HUES6 (cell line): ENCODE measurements at regions not wholly inside any gene's neighbourhood (a gene's known extent, or its start where the extent isn't known, plus 50 kb on each side); places are given as distances from the start of the nearest gene placed in this dataset.

ENCODE experiments used
- H3K27ac ChIP-seq: 2 replicates; pipeline ENCODE4 v1.7.0; 2013; ENCODE audit warnings: low read depth, mild to moderate bottlenecking, low read length, inconsistent platforms
- H3K27me3 ChIP-seq: 2 replicates; pipeline ENCODE4 v1.6.1; 2013; ENCODE audit warnings: low read length; ENCODE audit not compliant: control insufficient read depth, insufficient read depth
- H3K36me3 ChIP-seq: 2 replicates; pipeline ENCODE4 v1.6.1; 2013; ENCODE audit warnings: low read length; ENCODE audit not compliant: control insufficient read depth, insufficient read depth
- H3K4me1 ChIP-seq: 2 replicates; pipeline ENCODE4 v1.6.1; 2013; ENCODE audit warnings: low read length; ENCODE audit not compliant: control insufficient read depth, insufficient read depth
- H3K4me3 ChIP-seq: 2 replicates; pipeline ENCODE4 v1.5.1; 2013; ENCODE audit warnings: low read depth, low read length
- H3K9ac ChIP-seq: one replicate; pipeline ENCODE4 v1.6.1; 2013; ENCODE audit warnings: mild to moderate bottlenecking, low read length
- H3K9me3 ChIP-seq: 2 replicates; pipeline ENCODE4 v1.6.1; 2013; ENCODE audit warnings: low read depth, low read length; ENCODE audit not compliant: control insufficient read depth, insufficient read depth

GRCh38 chr2:149920389-149920788 is 332.8 kb upstream of the MMADHC start:
- H3K36me3 ChIP-seq = no peaks in the 10 kb centered on the region
- H3K9me3 ChIP-seq = no peaks in the 10 kb centered on the region
- no peak overlapping the region for H3K4me3 ChIP-seq
- H3K4me1 ChIP-seq = no peaks in the 10 kb centered on the region
- no peaks in the 10 kb centered on the region for H3K27me3 ChIP-seq
- H3K27ac ChIP-seq = no peak overlapping the region
- H3K9ac ChIP-seq = no peak overlapping the region

GRCh38 chr2:149915151-149915550 is 327.6 kb upstream of the MMADHC start:
- Histone ChIP-seq H3K9me3 (no peaks in the 10 kb centered on the region), H3K36me3 (no peaks in the 10 kb centered on the region)

GRCh38 chr2:149908726-149909683 is 321.4 kb upstream of the MMADHC start:
- H3K4me1 ChIP-seq = no peaks in the 10 kb centered on the region; the same call in 1 of the 2 replicates
- H3K27me3 ChIP-seq = no peaks in the 10 kb centered on the region
- no peaks in the 10 kb centered on the region for H3K9me3 ChIP-seq
- H3K9ac ChIP-seq = no peak overlapping the region
- H3K4me3 ChIP-seq = no peak overlapping the region
- H3K27ac ChIP-seq = no peak overlapping the region
- H3K36me3 ChIP-seq = no peaks in the 10 kb centered on the region

More at GRCh38 chr2:149915151-149915550, 327.6 kb upstream of the MMADHC start:
- no peaks in the 10 kb centered on the region for H3K27me3 ChIP-seq
- H3K4me3 ChIP-seq = no peak overlapping the region
- H3K9ac ChIP-seq = no peak overlapping the region
- H3K27ac ChIP-seq = no peak overlapping the region
- no peaks in the 10 kb centered on the region for H3K4me1 ChIP-seq

- no peaks in the 10 kb centered on the region for H3K9me3 ChIP-seq
- no peaks in the 10 kb centered on the region for H3K27me3 ChIP-seq
- H3K36me3 ChIP-seq = no peaks in the 10 kb centered on the region
- no peaks in the 10 kb centered on the region; the same call in 1 of the 2 replicates for H3K4me1 ChIP-seq
- no peak overlapping the region for H3K27ac ChIP-seq
- no peak overlapping the region for H3K9ac ChIP-seq
- H3K4me3 ChIP-seq = no peak overlapping the region
These were observed 319.3 kb upstream of the MMADHC start for GRCh38 chr2:149906886-149907285.

GRCh38 chr2:149904352-149905175 is 317.0 kb upstream of the MMADHC start:
- Histone ChIP-seq H3K36me3 (no peaks in the 10 kb centered on the region), H3K27ac (no peak overlapping the region), H3K4me1 (peaks cover 5% of the 10 kb centered on the region), H3K9ac (no peak overlapping the region), H3K9me3 (no peaks in the 10 kb centered on the region), H3K27me3 (no peaks in the 10 kb centered on the region), H3K4me3 (no peak overlapping the region)

- Histone ChIP-seq H3K4me3 (no peak overlapping the region), H3K27me3 (no peaks in the 10 kb centered on the region), H3K4me1 (peaks cover 10% of the 10 kb centered on the region), H3K27ac (no peak overlapping the region), H3K9me3 (no peaks in the 10 kb centered on the region), H3K9ac (no peak overlapping the region), H3K36me3 (no peaks in the 10 kb centered on the region)
These were observed 316.1 kb upstream of the MMADHC start for GRCh38 chr2:149903626-149904025.

- Histone ChIP-seq H3K27me3 (no peaks in the 10 kb centered on the region), H3K27ac (no peak overlapping the region), H3K4me1 (peaks cover 10% of the 10 kb centered on the region)
These were observed 314.5 kb upstream of the MMADHC start for GRCh38 chr2:149902081-149902480.

GRCh38 chr2:149901231-149901859 is 313.8 kb upstream of the MMADHC start:
- H3K4me1 ChIP-seq = peaks cover 10% of the 10 kb centered on the region
- no peaks in the 10 kb centered on the region for H3K9me3 ChIP-seq
- no peaks in the 10 kb centered on the region for H3K36me3 ChIP-seq
- no peak overlapping the region for H3K9ac ChIP-seq
- no peak overlapping the region for H3K4me3 ChIP-seq
- no peaks in the 10 kb centered on the region for H3K27me3 ChIP-seq
- no peak overlapping the region for H3K27ac ChIP-seq

More at GRCh38 chr2:149902081-149902480, 314.5 kb upstream of the MMADHC start:
- H3K9me3 ChIP-seq = no peaks in the 10 kb centered on the region
- no peak overlapping the region for H3K9ac ChIP-seq
- H3K36me3 ChIP-seq = no peaks in the 10 kb centered on the region
- H3K4me3 ChIP-seq = no peak overlapping the region

GRCh38 chr2:149899390-149899789 is 311.8 kb upstream of the MMADHC start:
- no peak overlapping the region for H3K27ac ChIP-seq
- H3K27me3 ChIP-seq = no peaks in the 10 kb centered on the region
- H3K4me3 ChIP-seq = no peak overlapping the region
- H3K36me3 ChIP-seq = no peaks in the 10 kb centered on the region
- H3K9ac ChIP-seq = no peak overlapping the region
- no peaks in the 10 kb centered on the region for H3K9me3 ChIP-seq
- H3K4me1 ChIP-seq = peaks cover 10% of the 10 kb centered on the region

- no peaks in the 10 kb centered on the region for H3K36me3 ChIP-seq
- no peaks in the 10 kb centered on the region for H3K9me3 ChIP-seq
- H3K27ac ChIP-seq = no peak overlapping the region
- H3K4me1 ChIP-seq = peaks cover 7% of the 10 kb centered on the region
- no peak overlapping the region for H3K4me3 ChIP-seq
- H3K27me3 ChIP-seq = no peaks in the 10 kb centered on the region
- no peak overlapping the region for H3K9ac ChIP-seq
These were observed 307.2 kb upstream of the MMADHC start for GRCh38 chr2:149894760-149895159.
